ENCODE measurements at regions not wholly inside any gene's neighbourhood (a gene's known extent, or its start where the extent isn't known, plus 50 kb on each side); places are given as distances from the start of the nearest gene placed in this dataset.

DNA sequence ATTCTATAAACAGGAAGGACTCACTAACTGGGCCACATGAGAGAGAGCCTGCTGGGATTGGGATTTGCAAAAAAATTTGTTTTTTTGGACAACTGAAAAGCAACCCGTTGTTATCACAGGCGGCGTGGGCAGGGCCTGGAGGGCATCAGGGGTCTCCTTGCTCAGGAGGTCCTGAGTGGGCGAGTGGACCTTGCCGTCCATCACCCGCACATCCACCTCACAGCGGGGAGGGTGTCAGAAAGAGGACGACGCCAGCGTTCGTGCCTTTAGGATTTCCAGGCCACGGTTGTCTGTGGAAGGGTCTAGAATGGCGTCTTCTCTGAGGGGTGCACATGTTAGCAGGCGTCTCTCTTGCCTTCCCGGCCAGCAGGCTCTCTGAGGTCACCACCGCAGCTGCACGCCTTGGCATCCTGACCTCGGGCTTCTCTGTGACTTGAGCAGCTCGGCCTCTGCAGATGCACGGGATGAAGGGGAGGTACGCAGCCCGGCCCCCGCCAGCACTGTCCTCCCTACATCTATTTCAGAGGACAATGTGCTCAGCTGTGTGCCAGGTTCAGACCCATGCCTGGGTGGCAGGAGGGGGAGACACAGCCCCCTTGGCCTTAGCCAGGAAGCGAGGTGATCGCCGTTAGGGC is 749.5 kb downstream of the BRD1 start:
- Histone ChIP-seq H4K91ac (ENCODE audit: low read depth, low read length, poor library complexity) (no peak overlapping the region), H3K27me3 (ENCODE audit: control insufficient read depth in 3 of 3, insufficient read depth in 3 of 3, low read depth in 1 of 3, low read length in 3 of 3) (peaks cover 0 to 1% (median 0%) of the 10 kb centered on the region in 3 experiments)
- no peak for DNase-seq (ENCODE audit: low spot score)

DNA sequence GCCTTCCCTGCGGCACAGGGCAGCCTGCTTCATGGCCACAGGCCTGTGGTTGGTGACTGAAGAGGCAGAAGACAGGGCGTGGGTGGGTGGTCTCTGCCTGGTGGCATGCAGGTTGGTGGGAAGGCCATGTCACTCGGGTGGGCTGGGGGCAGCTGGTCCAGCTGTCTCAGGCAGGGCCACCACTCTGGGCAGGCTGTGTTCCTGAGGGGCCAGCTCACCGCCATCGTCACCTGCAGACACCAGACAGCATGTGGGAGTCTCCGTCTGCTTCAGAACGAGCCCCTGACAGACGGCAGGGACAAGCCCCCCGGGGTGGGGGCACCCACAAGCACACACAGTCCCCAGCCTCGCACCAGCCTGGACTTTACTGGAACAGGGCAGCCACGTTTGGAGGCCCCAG is 750.1 kb downstream of the BRD1 start:
- Histone ChIP-seq H3K23ac (ENCODE audit: low read depth, low read length, poor library complexity) (no peak overlapping the region), H3K4me2 (ENCODE audit: insufficient read depth, low read length, poor library complexity, severe bottlenecking) (no peak overlapping the region), H3K18ac (ENCODE audit: low read length) (peak overlapping the region; percentile 73), H2AK5ac (ENCODE audit: low read depth, low read length) (peak overlapping the region; percentile 64), H4K91ac (ENCODE audit: low read depth, low read length, poor library complexity) (no peak overlapping the region), H3K4me1 (ENCODE audit: control insufficient read depth in 2 of 2, insufficient read depth in 1 of 2, low read depth in 1 of 2, low read length in 2 of 2) (peaks cover 0 to 9% of the 10 kb centered on the region in 2 donors), H2BK120ac (ENCODE audit: low read depth, low read length) (no peak overlapping the region), H3K14ac (ENCODE audit: low read length) (no peak overlapping the region), H3K79me1 (ENCODE audit: low read depth, low read length) (no peaks in the 10 kb centered on the region), H3K9me3 (replicated peaks in 1 of 2; ENCODE audit: control insufficient read depth in 2 of 2, insufficient read depth in 1 of 2, low read depth in 1 of 2, low read length in 2 of 2) (peaks cover 0 to 8% of the 10 kb centered on the region in 2 donors), H3K9ac (ENCODE audit: low read depth, low read length, poor library complexity) (no peak overlapping the region), H2BK5ac (ENCODE audit: low read length) (peak overlapping the region; percentile 26), H2BK12ac (ENCODE audit: low read length) (peak overlapping the region; percentile 14), H3K36me3 (replicated peaks in 1 of 2; ENCODE audit: control insufficient read depth in 2 of 2, insufficient read depth in 2 of 2, low read length in 2 of 2) (peaks cover 0 to 3% of the 10 kb centered on the region in 2 donors), H2AFZ (ENCODE audit: low read length) (no peak overlapping the region), H2BK15ac (ENCODE audit: low read length) (peak overlapping the region; percentile 74), H3K27ac (replicated peaks; ENCODE audit: low read length) (no peak overlapping the region), H3K4ac (ENCODE audit: low read length) (no peak overlapping the region), H4K8ac (ENCODE audit: low read depth, low read length) (no peak overlapping the region), H3K27me3 (ENCODE audit: control insufficient read depth in 3 of 3, insufficient read depth in 3 of 3, low read depth in 1 of 3, low read length in 3 of 3) (peaks cover 0 to 1% (median 0%) of the 10 kb centered on the region in 3 experiments), H3K4me3 (ENCODE audit: low read length in 2 of 2) (no peak overlapping the region)
- WGBS, 2 donors (ENCODE audit: extremely low coverage in 2 of 2, insufficient read length in 2 of 2, insufficient replicate concordance in 1 of 2) = no CpG with 5 or more reads among the region's 11 CpGs
- no peak for DNase-seq (ENCODE audit: low spot score)

More for the DNA sequence above, 749.5 kb downstream of the BRD1 start:
- Histone ChIP-seq H3K9ac (ENCODE audit: low read depth, low read length, poor library complexity) (no peak overlapping the region), H3K27ac (replicated peaks; ENCODE audit: low read length) (no peak overlapping the region), H3K4me3 (ENCODE audit: low read length in 2 of 2) (no peak overlapping the region), H3K4me2 (ENCODE audit: insufficient read depth, low read length, poor library complexity, severe bottlenecking) (no peak overlapping the region), H3K23ac (ENCODE audit: low read depth, low read length, poor library complexity) (no peak overlapping the region), H2AK5ac (ENCODE audit: low read depth, low read length) (peak overlapping the region; percentile 32), H2BK120ac (ENCODE audit: low read depth, low read length) (peak overlapping the region; percentile 9), H3K36me3 (replicated peaks in 1 of 2; ENCODE audit: control insufficient read depth in 2 of 2, insufficient read depth in 2 of 2, low read length in 2 of 2) (peaks cover 0 to 3% of the 10 kb centered on the region in 2 donors), H2BK15ac (ENCODE audit: low read length) (no peak overlapping the region), H3K9me3 (replicated peaks in 1 of 2; ENCODE audit: control insufficient read depth in 2 of 2, insufficient read depth in 1 of 2, low read depth in 1 of 2, low read length in 2 of 2) (peaks cover 0 to 8% of the 10 kb centered on the region in 2 donors), H3K18ac (ENCODE audit: low read length) (peak overlapping the region; percentile 81), H3K4ac (ENCODE audit: low read length) (no peak overlapping the region), H2BK12ac (ENCODE audit: low read length) (peak overlapping the region; percentile 47), H3K79me1 (ENCODE audit: low read depth, low read length) (no peaks in the 10 kb centered on the region), H3K14ac (ENCODE audit: low read length) (peak overlapping the region; percentile 63), H2AFZ (ENCODE audit: low read length) (no peak overlapping the region), H2BK5ac (ENCODE audit: low read length) (peak overlapping the region; percentile 26), H3K4me1 (ENCODE audit: control insufficient read depth in 2 of 2, insufficient read depth in 1 of 2, low read depth in 1 of 2, low read length in 2 of 2) (peaks cover 0 to 9% of the 10 kb centered on the region in 2 donors), H4K8ac (ENCODE audit: low read depth, low read length) (no peak overlapping the region)
- WGBS, 2 donors (ENCODE audit: extremely low coverage in 2 of 2, insufficient read length in 2 of 2, insufficient replicate concordance in 1 of 2) = no CpG with 5 or more reads among the region's 26 CpGs

DNA sequence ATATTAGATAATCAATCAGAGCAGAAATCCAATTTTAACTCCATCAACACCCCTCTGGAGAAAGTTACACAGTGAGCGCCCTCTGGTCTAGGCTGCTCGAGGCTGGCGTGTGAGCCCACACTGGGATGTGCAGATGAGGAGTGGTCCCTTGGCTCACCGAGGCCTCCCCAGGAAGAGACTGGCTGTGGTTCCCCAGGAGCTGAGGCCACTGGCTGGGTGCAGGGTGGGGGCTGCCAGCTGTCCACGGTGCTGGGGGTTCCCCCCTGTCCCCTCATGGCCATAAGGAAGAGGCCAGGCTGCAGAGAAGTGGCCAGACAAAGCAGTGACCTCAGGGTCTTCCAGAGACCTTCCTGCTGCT is 750.7 kb downstream of the BRD1 start:
- H3K27ac ChIP-seq (replicated peaks; ENCODE audit: low read length) = no peak overlapping the region
- H2BK120ac ChIP-seq (ENCODE audit: low read depth, low read length) = no peak overlapping the region
- H2BK12ac ChIP-seq (ENCODE audit: low read length) = no peak overlapping the region
- no peak overlapping the region for H3K4ac ChIP-seq (ENCODE audit: low read length)
- no peak overlapping the region for H2BK5ac ChIP-seq (ENCODE audit: low read length)
- H3K4me1 ChIP-seq (ENCODE audit: control insufficient read depth in 2 of 2, insufficient read depth in 1 of 2, low read depth in 1 of 2, low read length in 2 of 2) = peaks cover 0 to 9% of the 10 kb centered on the region in 2 donors
- H3K4me3 ChIP-seq (ENCODE audit: low read length in 2 of 2) = no peak overlapping the region
- H2BK15ac ChIP-seq (ENCODE audit: low read length) = peak overlapping the region; percentile 74
- H3K79me1 ChIP-seq (ENCODE audit: low read depth, low read length) = no peaks in the 10 kb centered on the region
- no peak for DNase-seq (ENCODE audit: low spot score)
- H2AFZ ChIP-seq (ENCODE audit: low read length) = no peak overlapping the region
- H4K8ac ChIP-seq (ENCODE audit: low read depth, low read length) = no peak overlapping the region
- no peak overlapping the region for H3K14ac ChIP-seq (ENCODE audit: low read length)
- peaks cover 0 to 8% of the 10 kb centered on the region in 2 donors for H3K9me3 ChIP-seq (replicated peaks in 1 of 2; ENCODE audit: control insufficient read depth in 2 of 2, insufficient read depth in 1 of 2, low read depth in 1 of 2, low read length in 2 of 2)
- no peak overlapping the region for H3K23ac ChIP-seq (ENCODE audit: low read depth, low read length, poor library complexity)
- whole genome bisulfite sequencing, 2 donors (ENCODE audit: extremely low coverage in 2 of 2, insufficient read length in 2 of 2, insufficient replicate concordance in 1 of 2) = no CpG with 5 or more reads among the region's 5 CpGs
- peaks cover 0 to 3% of the 10 kb centered on the region in 2 donors for H3K36me3 ChIP-seq (replicated peaks in 1 of 2; ENCODE audit: control insufficient read depth in 2 of 2, insufficient read depth in 2 of 2, low read length in 2 of 2)
- H3K27me3 ChIP-seq (ENCODE audit: control insufficient read depth in 3 of 3, insufficient read depth in 3 of 3, low read depth in 1 of 3, low read length in 3 of 3) = peaks cover 0 to 1% (median 0%) of the 10 kb centered on the region in 3 experiments
- H3K18ac ChIP-seq (ENCODE audit: low read length) = peak overlapping the region; percentile 73
- no peak overlapping the region for H4K91ac ChIP-seq (ENCODE audit: low read depth, low read length, poor library complexity)
- H3K4me2 ChIP-seq (ENCODE audit: insufficient read depth, low read length, poor library complexity, severe bottlenecking) = no peak overlapping the region
- H2AK5ac ChIP-seq (ENCODE audit: low read depth, low read length) = peak overlapping the region; percentile 64
- no peak overlapping the region for H3K9ac ChIP-seq (ENCODE audit: low read depth, low read length, poor library complexity)

DNA sequence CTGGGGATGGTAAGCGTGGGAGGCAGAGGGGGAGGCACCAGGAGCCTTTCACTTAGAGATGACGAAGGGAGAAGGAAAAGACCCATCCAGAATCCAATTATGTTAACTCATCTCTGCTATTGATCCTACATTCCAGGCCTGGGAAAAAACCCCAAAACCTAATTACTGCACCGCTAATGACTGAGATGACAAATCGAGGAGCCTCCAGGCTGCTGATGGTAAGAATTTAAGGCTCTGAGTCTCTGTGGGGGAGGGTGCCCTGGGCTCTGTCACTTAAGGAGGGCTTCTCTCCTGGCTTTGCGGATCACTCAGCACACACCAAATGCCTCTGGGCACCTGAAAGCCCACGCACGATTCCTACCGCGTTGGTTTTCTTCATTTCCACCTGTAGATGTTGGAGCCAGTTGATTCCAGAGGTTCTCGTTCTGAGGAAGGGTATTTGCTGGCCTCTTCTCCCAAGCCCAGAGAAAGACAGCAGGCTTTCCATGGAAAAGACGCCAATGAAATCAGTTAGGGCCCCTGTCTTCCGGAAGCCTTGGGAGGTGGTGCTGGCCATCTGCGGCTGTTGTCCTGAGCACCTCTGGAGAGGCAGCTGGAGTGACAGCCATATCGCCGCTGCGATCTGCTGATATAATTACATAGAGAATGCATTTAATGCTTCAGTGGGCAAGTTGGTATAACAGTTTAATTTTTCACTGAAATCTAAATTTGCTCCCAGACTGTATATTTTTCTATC is 751.2 kb downstream of the BRD1 start:
- Histone ChIP-seq H3K18ac (ENCODE audit: low read length) (no peak overlapping the region), H2BK5ac (ENCODE audit: low read length) (no peak overlapping the region), H2BK15ac (ENCODE audit: low read length) (no peak overlapping the region), H3K4me3 (ENCODE audit: low read length in 2 of 2) (no peak overlapping the region), H3K79me1 (ENCODE audit: low read depth, low read length) (no peaks in the 10 kb centered on the region), H4K8ac (ENCODE audit: low read depth, low read length) (no peak overlapping the region), H3K27ac (replicated peaks; ENCODE audit: low read length) (no peak overlapping the region), H2BK12ac (ENCODE audit: low read length) (no peak overlapping the region), H3K4me1 (ENCODE audit: control insufficient read depth in 2 of 2, insufficient read depth in 1 of 2, low read depth in 1 of 2, low read length in 2 of 2) (peaks cover 0 to 11% of the 10 kb centered on the region in 2 donors), H3K14ac (ENCODE audit: low read length) (no peak overlapping the region), H3K9me3 (replicated peaks in 1 of 2; ENCODE audit: control insufficient read depth in 2 of 2, insufficient read depth in 1 of 2, low read depth in 1 of 2, low read length in 2 of 2) (peaks cover 0 to 8% of the 10 kb centered on the region in 2 donors), H3K36me3 (replicated peaks in 1 of 2; ENCODE audit: control insufficient read depth in 2 of 2, insufficient read depth in 2 of 2, low read length in 2 of 2) (peaks cover 0 to 3% of the 10 kb centered on the region in 2 donors), H2AK5ac (ENCODE audit: low read depth, low read length) (peak overlapping the region; percentile 64), H4K91ac (ENCODE audit: low read depth, low read length, poor library complexity) (no peak overlapping the region), H3K4me2 (ENCODE audit: insufficient read depth, low read length, poor library complexity, severe bottlenecking) (no peak overlapping the region), H3K23ac (ENCODE audit: low read depth, low read length, poor library complexity) (no peak overlapping the region), H2BK120ac (ENCODE audit: low read depth, low read length) (no peak overlapping the region), H3K4ac (ENCODE audit: low read length) (no peak overlapping the region), H3K27me3 (ENCODE audit: control insufficient read depth in 3 of 3, insufficient read depth in 3 of 3, low read depth in 1 of 3, low read length in 3 of 3) (peaks cover 0 to 1% (median 0%) of the 10 kb centered on the region in 3 experiments), H2AFZ (ENCODE audit: low read length) (no peak overlapping the region), H3K9ac (ENCODE audit: low read depth, low read length, poor library complexity) (no peak overlapping the region)
- WGBS, 2 donors (ENCODE audit: extremely low coverage in 2 of 2, insufficient read length in 2 of 2, insufficient replicate concordance in 1 of 2) = no CpG with 5 or more reads among the region's 16 CpGs
- DNase-seq (ENCODE audit: low spot score) = peak; percentile 18
